NCI-H69 (cell line): ENCODE measurements at regions not wholly inside any gene's neighbourhood (a gene's known extent, or its start where the extent isn't known, plus 50 kb on each side); places are given as distances from the start of the nearest gene placed in this dataset.
"Not testable (repeated sequence)": the region's sequence is repeated elsewhere in the genome, so short reads cannot be mapped to it uniquely, and the experiment has no call there.

Source experiments
- DNase-seq: peaks from one replicate; lab custom pipeline; 2025; lab: John Stamatoyannopoulos, UW

DNA sequence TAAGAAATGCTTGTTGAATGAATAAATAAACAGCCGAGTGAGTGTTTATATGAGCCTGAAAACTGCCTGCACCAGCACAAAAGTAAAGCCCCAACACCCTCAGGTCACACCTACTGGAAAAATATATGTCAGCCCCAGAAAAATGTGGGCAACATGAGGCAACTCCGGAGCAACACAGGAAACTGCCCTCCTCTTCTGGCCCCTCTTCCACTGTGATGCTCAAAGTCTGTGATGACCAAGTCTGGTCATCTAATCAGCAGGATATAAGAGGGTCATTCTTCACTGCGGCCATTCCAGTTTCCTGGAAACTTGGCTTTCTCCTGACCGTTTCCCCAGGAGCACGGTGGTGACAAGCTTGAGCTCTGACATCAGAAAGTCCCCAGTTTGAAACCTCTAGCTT lies 159.6 kb upstream of the PZP start:
- DNase-seq: no peak

DNA sequence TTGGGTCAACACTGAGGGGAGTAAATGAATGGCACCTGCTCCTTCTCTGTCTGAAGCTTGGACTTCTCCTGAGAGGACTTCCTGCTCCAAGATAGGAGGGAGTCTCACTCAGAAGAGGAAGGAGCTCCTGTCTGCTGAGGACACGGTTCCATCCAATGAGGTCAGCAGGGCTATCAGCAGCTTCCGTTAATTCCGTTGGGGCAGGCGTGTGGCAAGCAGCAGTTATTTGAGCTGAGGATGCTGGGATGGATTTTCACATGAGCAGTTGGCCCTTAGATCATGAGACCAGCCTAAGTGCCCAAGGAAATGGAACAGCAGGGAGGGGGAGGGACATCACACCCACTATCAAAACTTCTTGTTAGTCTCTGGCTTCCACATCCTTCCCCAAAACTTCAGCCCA lies 159.0 kb upstream of the PZP start:
- DNase-seq: no peak

DNA sequence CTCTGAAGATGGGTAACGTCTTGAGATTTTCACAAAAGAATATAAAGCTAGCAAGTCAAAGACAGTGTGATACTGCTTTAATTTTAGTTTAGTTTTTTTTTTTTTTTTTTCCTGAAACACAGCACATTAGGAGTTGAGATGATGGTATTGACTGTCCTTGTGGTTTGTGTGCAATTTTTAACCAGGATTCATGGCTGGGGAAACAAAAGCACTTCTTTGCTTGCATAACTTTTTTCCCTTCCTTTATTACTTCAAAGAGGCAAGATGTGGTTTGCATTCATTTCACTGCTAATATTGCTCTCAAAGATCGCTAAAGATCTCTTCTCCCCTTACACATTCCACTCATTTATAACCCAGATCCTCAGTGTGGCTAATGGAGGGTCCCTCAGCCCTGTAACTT lies 157.1 kb upstream of the PZP start:
- DNase-seq: no peak

DNA sequence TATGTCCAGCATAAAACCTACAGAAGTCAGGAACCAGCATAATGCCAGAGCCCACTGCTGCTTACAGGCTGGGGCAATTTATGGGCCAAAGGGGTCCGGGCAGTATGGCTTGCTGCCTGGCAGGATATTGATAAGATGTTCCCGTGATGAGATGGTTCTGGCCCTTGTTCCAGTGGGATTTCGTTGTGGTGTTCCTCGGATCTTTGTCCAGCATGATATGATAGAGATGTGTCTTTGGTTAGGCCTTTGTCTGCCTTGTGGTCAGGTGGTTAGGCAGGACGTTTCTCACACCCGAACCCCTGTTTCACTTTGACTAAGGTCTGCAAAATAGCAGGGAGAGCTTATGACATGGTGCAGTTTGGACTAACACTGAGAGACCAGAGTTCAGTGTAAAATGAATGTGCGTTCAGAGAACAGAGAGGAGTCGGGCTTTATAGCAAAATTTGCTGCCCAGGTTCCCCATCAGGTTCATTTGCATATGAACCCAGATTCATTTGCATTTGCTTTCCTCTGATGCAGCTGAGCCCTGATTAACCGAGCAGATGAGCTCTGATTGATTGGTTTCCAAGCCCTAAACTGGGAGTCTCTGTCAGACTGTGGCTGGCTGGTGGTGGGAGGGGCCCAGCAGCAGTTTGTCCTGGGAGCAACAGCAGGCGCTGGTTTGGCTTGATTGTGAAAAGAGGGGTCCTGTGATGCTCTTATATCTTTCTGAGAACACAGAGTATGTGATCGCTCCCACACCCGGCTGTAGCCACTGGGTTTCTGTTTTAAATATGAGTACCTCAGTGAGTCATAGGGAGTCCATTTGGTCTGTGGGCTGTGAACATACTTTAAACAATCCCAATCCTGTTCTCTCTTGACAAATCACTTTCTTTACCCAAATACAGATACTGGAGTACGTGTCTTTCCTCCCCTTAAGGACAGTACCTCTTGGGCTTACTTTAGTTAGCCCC lies 156.3 kb upstream of the PZP start:
- DNase-seq: no peak

DNA sequence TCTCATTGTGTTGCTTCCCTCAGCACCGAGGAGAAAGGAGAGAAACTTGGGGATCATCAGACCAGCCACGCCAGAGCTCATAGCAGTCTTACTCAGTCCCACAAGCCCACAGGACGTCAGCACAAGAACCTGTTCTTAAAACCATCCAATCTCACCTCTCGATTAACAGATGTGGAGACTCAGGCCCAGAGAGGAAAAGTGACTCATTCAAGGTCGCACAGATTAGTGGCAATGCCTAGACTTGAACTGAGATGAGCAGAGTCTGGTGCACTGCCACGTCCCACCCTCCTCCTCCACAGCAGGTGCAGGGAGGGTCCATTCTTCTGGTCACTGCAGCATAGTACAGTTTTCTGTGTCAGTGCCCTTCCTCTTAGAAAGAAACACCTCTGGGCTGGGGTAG lies 154.9 kb upstream of the PZP start:
- no peak for DNase-seq

DNA sequence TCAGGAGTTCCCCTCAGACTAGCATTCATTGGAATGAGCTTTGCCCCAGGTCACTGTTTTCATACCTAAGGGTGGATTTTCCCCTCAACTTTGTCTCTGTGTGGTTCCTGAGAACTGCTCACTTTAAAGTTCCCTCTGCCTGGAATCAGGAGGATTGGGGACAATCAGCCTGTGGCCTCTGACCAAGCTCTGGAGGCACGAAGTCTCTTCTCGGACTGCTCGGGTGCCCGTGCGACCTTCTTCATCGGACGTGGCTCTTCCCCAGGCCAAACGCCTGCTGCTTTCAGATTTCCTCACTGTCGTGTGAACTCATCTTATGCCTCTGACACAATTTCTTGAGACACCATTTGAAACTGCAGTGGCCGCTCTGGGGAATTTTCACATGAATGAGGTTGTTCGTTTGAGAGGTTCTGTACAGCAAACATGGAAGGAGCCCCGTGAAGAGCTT lies 153.7 kb upstream of the PZP start:
- DNase-seq: no peak

DNA sequence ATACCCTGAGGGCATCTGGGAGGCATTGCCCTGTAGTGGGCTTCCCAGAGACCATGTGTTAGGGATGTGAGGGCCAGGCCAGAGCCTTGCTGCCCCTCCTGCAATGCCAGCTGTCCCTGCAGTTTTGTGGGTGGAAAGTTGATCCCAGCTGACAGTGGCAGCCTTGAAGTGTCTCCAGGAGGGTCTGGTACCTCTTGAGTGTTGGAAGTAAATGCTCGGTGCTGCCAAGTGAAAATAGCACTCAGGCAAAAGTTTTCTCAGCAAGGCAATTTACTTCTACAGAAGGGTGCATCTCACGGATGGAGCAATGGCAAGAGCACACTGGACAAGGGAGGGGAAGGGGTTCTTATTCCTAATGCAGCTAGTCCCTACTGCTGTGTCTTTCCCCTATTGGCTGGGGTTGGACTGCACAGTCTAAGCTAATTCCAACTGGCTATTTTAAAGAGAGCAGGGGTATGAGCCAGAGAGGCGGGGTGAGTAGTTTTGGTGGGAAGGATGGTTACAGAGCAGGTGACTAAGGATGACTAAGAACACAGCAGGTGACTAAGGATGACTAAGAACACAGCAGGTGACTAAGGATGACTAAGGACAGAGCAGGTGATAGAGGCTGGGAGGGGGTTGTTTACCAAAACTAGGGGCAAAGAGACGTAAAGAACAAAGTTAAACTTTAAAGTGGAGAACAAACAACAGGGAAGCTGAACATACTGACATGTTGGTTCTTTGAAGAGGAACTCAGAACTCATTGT lies 146.0 kb upstream of the PZP start:
- not testable (repeated sequence) for DNase-seq

DNA sequence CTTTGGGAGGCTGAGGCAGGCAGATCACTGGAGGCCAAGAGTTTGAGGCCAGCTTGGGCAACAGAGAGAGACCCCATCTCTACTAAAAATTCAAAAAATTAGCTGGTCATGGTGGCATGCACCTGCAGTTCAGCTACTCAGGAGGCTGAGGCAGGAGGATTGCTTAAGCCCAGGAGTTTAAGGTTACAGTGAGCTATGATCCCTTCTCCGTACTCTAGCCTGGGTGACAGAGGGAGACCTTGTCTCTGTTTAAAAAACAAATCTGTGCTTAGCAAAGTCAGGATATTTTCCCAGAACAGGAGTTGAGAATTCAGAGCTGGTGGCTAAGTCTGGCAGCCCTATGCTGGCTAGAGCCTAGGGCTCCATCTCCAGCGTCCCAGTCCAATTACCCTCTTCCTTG lies 142.9 kb upstream of the PZP start:
- DNase-seq: no peak

DNA sequence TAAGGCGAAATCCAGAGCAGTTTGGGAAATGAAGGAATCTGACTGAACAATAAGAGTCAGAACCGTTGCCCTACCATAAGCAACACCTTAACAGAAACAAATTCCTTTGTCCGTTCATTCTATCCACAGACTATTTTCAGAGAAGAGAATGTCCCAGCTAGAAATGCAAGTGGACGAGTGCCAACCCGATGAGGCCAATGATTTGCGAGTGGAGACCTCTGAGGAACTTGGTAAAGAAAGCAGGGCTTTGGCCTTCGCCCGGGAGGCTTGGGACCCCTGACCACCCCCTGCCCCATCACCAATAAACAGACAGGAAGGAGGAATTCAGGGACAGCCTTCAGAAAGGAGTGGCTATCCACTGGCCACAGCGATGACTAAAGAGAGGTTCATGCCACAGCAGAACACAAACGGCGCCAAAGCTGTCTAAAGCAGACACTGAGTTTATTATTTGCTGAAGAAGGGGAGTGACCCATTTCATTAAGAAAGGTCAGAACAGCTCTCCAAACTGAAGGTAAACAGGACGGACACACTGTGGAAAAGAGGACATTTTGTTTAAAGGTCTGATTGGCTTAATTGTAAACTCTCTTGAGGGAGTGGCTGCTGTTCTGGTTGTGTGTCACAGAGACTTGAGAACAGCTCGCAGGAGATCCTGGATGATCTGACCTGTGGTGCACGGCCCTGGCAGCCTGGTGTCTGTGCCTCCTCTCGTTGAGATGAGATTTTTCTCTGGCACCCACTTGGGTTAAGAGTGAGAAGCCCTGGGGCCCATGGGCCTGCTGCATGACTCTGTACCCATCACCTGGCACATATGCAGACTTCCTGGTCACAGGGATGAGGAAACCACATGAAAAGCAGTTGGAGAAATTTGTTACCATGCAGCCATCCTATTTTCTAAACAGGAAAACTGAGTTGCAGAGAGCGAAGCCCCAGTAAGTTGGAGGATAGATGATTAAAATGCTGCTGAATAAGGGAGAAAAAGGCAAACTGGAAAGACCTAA lies 142.0 kb upstream of the PZP start:
- DNase-seq: no peak

DNA sequence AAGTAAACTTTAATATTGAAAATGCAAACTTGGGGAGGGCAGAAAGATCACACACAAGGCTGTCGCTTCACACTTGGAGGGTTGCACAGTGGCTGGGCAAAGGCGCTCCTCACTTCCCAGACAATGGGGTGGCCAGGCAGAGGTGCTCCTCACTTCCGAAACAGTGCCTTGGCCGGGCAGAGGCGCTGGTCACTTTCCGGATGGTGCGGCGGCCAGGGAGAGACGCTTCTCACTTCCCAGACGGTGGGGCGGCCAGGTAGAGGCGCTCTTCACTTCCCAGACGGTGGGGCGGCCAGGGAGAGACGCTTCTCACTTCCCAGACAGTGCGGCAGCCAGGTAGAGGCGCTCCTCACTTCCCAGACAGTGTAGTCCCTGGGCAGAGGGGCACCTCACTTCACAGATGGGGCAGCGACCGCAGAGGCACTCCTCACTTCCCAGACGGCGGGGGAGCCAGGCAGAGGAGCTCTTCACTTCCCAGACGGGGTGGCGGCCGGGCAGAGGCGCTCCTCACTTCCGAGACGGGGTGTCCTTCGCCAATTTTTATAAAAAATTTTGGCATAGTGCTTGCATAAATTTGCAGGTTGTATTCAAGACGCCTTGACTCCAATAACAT lies 140.8 kb upstream of the PZP start:
- DNase-seq: no peak

DNA sequence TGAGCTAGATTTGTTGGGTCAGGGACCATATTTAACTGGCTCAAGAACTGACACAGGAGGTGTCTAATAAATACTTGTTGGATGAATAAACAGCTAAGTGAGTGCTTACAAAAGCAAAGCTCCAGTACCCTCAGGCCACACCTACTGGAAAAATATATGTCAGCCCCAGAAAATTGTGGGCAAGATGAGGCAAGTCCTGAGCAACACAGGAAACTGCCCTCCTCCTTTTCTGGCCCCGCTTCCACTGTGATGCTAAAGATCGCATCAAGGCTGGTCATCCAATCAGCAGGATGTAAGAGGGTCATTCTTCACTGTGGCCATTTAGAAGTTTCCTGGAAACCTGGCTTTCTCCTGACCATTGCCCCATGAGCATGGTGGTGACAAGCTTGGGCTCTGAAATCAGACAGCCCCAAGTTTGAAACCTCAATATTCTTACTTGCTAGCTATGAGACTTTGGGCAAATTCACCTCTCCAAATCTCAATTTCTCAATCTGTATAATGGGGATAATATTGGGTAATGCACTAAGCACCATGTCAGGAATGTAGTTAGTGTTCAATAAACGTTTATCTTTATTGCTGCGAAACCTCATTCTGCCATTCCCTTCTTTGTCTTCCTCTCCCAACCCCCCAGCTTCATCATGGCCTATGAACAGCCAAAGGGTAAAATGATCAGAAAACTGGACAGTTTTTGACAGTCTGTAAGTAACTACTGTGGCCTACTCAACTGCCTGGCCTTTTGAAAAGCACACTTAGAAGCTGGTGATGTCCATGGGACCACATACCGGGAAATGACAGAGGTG lies 139.3 kb upstream of the PZP start:
- peak; percentile 62 for DNase-seq

DNA sequence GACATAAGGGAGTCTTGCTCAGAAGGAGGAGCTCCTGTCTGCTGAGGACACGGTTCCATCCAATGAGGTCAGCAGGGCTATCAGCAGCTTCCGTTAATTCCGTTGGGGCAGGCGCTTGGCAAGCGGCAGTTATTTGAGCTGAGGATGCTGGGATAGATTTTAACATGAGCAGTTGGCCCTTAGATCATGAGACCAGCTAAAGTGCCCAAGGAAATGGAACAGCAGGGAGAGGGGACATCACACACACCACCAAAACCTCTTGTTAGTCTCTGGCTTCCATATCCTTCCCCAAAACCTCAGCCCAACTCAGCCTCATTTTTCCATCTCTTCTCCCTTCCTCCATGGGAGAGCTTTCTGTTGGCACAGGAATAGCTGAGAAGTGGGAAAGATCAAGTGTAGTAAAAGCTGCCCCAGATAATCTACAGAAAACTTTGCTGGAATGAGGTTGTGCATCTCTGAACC lies 138.7 kb upstream of the PZP start:
- DNase-seq: no peak

DNA sequence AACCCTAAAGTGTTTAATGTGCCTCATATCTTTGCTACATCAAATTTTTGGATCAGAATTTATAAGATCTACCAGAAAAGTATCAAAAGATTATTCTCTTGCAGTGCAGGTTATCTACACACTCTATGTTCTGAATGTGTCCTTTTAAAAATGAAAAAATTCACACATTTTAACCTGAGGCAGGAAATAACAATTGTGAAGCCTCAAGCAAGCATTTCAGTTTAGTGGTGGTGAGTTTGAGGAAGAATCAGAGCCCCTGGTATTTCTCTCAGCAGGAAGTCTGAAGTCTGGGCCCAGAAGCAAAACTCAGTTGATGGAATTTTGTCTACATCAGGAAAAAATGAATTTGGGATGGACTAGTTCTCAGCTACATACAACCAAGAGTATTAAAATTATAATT lies 137.0 kb upstream of the PZP start:
- no peak for DNase-seq

DNA sequence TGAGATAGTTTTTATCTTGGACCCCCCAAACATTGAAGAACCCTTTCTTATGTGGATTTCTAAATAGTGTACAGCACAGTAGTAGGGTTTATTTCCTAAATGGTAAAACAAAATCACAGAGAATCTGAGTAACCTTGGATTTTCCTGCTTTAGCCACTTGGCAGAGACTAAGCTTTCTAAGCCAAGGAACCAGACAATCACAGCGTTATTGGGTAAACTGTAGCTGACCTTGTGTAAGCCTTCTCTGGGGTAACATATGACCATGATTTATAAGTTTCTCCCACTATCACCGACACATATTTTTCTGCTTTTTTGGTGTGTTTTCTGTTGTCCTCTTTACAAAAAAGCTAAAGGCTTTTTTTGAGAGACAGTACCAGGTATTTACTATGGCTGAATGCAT lies 136.3 kb upstream of the PZP start:
- no peak for DNase-seq

DNA sequence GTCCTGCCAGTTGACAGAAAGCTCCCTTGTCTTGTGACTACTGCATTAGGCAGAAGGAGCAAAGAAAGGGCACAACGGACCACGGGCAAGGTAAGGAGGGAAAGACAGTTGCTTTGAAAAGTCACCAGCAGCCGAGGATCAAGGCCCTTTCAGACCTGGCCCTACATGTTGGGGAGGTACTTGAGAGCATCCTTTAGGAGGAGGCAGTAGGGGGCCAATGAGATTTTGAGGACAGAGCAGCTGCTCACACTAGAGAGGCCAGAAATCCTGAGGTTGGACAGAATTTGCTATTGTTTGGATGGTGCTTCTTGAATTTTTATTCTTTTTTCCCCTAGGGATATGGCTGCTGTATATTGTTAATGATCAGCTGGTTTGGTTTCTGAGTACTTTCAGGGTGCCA lies 135.5 kb upstream of the PZP start:
- DNase-seq: no peak

DNA sequence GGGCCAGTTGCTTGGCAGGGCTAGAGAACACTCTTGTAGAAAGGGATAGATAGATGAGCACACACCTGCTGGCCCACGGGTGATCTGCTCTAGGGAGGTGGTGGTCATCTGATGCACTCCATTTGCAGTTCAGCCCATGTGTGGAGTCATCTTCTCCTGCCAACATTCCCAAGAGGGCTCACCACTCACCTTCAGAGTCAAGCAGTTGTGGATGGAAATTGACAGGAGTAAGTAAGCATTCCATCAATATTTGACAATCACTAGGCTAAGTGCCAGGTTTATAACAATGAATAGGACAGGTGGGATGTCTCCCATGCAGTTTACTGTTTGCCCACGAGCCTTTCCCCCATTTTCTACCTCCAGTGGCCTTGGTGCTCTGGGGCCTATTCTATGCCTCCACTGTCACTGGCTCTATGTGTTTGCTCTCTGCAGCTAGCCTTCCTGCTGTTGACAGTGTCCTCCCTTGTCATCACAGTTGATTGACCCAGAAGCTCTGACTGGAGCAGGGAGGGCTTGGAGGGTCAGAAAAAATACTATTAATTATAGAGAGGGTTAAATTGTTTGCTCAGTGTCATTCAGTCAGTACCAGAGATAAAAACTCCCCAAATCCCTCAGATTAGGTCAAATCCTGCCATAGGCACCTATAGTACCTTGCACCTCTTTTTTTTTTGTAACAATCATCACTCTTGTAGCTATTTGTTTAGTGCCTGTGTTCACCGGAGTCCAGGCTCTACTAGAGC lies 134.6 kb upstream of the PZP start:
- DNase-seq: peak; percentile 40

DNA sequence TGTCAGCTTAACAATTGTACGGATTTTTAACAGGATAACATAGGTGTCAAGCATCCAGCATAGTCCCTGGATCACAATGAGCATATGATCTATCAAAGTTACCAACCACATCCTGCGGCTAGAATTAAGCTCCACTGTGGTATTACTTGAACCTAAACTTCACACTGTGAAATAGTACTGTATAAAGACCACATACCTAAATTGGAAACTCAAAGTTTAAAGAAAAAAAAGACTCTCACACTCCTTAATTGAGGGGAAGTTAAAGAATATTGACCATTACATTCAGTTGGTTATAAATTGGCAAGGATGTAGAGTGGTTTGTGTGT lies 133.0 kb upstream of the PZP start:
- no peak for DNase-seq

DNA sequence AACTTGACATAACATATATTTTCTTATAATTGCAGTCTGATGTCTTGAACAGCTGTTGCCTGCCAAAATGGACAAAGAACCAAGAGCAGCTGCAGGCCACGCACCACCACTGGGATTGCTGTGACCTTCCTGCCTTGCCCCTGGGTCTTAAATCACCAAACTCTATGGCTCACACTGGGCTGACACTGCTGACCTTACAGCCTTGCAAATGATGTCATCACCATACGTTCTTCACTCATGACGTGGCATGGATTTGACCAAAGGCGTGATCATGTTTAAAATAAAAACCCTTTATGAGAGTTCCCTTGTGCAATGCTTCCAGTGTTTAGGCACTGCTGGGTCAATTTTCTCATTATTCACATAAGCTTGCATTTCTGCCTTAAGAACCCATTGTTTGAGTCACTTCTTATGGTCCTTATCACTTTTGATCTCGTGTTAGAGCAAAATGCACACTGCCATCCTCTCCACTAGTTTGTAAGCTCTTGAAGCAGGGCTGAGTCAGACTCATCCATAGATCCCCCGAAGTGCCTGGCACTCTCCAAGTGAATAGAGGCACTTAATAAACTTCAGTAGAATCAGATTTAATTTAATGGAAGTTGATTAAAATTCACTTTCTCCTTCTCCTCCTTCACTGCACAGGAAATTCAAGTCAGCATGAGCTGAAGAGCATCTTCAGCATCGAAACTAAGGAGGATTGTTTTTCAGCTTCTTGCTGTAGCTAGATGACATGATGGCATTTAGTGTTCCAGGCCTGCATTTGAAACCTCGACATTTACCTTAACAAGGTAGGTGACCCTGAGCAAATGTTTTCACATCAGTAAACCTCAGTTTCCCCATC lies 132.4 kb upstream of the PZP start:
- peak; percentile 22 for DNase-seq

DNA sequence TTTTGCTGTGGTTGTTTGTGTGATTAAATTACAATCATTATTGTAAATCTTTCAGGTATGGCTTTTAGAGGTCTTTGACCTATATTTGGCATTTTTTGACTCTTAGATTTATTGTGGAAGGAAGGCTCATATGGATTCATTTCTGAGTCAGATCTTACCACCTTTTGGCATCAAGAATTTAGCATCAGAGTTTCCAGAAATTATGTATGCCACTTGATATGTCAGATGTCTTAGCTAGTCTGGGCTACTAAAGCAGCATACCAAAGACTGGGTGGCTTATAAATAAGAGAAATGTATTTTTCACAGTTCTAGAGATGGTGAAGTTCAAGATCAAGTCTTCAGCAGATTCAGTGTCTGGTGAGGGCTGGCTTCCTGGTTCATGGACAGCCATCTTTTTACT lies 129.5 kb upstream of the PZP start:
- no peak for DNase-seq
